Head of caudate nucleus (tissue), 42 donors: ENCODE measurements at regions not wholly inside any gene's neighbourhood (a gene's known extent, or its start where the extent isn't known, plus 50 kb on each side); places are given as distances from the start of the nearest gene placed in this dataset.
A peak's percentile ranks its signal among the peaks of the same experiment; 100 is the strongest.
"Not testable (repeated sequence)": the region's sequence is repeated elsewhere in the genome, so short reads cannot be mapped to it uniquely, and the experiment has no call there.

ENCODE experiments used
- DNase-seq, 42 donors: peaks; one replicate each; pipeline versions ENCODE4 v3.0.0 to v3.0.0-alpha.2; 2020 to 2021; ENCODE audit warnings: mixed read lengths in 7 of 42
- intact Hi-C: fragments of 100-400 bp; cut with DNase I; formaldehyde crosslinking; loops from one replicate; pipeline ENCODE4 v1.15.0; 2022

DNA sequence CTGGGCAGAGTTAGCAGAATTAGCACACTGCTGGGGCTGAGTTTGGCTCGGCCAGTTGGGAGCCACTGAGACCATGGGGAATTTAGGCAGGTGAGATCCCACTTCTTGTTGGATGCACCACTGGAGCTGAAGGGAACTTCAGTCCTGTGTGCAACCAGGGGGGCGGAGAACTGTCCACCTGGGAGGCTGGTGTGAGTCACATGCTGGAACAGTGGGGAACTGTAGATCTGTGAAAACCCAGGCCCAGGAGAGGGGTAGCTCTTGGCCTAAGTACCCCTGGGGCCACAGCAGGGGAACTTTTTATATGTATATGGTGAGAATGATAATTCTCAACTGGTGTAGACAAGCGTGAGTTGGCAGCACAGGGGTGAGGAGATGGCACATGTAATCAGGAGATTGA is 237.5 kb upstream of the KIF2A start:
- intact Hi-C loops: no loop called here

GRCh38 chr5:62077387-62077786 is 228.6 kb upstream of the KIF2A start:
- intact Hi-C loops: no loop called here
- DNase-seq: no peak

More for the DNA sequence above, 237.5 kb upstream of the KIF2A start:
- no peak for DNase-seq

- no peak for DNase-seq
- intact Hi-C loops: no loop called here
These were observed 228.0 kb upstream of the KIF2A start for GRCh38 chr5:62077823-62078550.

- intact Hi-C loops: no loop called here
- no peak for DNase-seq
These were observed 223.6 kb upstream of the KIF2A start for GRCh38 chr5:62082370-62082801.

DNA sequence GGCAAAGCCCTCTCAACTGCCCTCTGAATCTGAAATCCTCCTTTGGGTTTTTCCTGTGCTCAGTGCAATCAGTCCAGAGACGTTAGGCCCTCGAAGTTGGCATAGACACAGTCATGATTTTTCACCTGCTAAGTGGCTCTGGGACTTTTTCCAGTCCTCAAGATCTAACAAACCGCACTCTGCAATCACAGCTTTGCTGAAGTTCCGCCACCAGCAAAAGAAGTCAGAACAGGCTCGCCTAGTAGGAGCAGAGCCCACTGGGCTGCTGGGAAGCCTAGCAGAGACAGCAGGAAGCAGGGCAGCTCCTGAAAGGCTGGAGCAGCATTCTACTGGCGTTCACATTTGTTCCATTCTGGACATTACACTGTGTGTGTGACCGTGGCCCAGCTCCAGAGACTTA is 222.8 kb upstream of the KIF2A start:
- DNase-seq: peak in 2 of 42 donors; percentile 4 to 8
- intact Hi-C loops: no loop called here

DNA sequence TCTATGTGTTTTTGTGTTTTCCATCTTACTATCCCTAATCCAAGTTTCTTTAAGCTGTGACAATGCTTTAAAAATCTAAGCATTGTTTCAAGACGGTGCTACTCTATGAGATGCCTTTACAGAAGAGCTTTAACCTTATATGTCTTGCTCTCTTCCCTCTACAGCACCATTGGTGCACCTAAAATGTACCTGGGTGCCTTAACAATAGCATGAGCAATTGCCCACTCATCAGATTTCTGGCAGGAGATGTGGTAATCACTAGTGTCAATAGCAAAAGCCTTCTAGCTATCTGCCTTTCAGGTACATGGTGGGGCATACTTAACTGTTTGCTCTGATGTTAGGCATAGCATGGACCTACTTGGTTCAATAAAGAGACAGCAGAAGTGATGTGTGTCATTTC is 222.3 kb upstream of the KIF2A start:
- intact Hi-C loops: no loop called here
- no peak for DNase-seq

DNA sequence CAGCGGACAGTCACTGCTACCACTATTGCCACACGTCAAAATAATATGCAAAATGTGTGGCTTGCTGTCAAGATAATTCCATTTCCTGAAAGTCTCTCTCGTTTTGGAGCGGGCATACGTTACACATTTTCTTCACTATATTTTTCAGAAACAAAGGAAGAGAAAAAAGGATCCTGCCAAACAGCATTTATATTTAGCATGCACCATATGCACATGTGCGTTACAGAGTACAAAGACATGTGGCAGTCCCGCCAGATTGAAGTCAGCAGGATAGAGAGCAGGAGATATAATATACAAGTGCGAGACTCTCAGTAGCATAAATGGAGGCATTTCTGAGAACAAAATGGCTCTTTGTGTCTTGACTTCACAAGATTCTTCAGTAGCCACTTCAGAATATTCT is 221.6 kb upstream of the KIF2A start:
- DNase-seq: no peak

GRCh38 chr5:62090953-62091352 is 215.1 kb upstream of the KIF2A start:
- intact Hi-C loops: no loop called here
- no peak for DNase-seq

More for the DNA sequence above, 221.6 kb upstream of the KIF2A start:
- intact Hi-C loops: no loop called here

DNA sequence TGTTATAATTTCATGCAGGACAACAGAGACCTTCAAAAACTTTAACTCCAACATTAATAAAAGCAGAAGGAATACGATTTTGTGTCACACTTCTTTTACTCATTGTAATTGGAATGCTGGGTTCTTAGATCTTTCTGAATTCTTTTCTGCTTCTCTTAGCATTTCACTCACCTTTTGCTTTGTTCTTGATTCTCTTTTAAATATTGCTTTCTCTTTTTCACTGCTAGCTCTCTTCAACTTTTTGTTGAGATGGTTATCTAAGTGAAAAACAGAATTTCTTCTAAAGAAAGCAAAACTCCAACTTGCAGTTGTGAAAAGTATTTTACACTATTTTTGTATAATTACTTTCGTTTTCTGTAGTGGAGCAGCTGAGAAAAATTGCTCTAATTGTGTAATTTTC is 212.6 kb upstream of the KIF2A start:
- no peak for DNase-seq
- intact Hi-C loops: no loop called here

GRCh38 chr5:62093976-62094375 is 212.0 kb upstream of the KIF2A start:
- intact Hi-C loops: no loop called here
- DNase-seq: peak; percentile 16 to 81 (median 54)

DNA sequence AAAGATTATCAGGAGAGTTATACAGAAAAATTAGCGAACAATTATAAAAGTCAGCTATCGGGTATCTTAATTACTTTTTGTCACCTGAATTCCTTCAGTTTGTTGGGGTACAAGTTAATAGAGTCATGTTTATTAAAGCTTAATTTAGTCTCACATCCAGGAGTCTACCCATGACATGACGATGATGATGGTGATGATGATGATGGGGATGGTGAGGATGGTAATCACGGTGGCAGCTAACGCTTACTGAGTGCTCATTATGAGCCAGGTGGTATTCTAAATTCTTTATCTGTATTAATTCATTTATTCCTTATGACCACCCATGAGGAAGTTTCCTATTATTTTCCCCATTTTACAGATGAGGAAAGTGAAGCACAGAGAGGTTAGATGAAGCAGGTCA is 208.6 kb upstream of the KIF2A start:
- no peak for DNase-seq
- intact Hi-C loops: no loop called here

GRCh38 chr5:62100201-62100600 is 205.8 kb upstream of the KIF2A start:
- intact Hi-C loops: no loop called here
- DNase-seq: no peak

GRCh38 chr5:62103863-62104262 is 202.1 kb upstream of the KIF2A start:
- intact Hi-C loops, DNase-seq: not testable (repeated sequence)

- no peak for DNase-seq
- intact Hi-C loops: no loop called here
These were observed 194.6 kb upstream of the KIF2A start for GRCh38 chr5:62111428-62111827.

DNA sequence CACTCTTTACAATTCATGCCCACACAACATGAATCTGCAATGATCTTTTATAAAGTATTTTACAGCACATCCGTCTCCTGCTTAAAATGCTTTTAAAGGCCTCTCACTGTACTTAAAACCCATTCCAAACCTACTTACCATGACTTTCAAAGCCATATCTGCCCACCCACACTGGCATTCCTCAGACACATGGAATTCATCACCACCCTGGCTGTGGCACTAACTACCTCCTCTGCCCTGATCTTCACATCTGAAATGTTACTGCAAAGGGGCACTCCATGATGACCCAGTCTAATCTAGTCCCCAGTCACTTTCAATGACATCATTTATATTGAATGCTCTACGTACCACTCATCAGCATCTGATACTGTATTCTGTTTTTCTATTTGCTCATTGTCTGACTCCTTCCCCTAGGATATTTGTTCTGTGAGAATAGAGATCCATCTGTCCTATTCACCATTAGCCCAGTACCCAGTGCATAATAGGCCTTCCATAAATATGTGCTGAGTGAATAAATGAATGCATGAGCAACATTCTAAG is 193.2 kb upstream of the KIF2A start:
- intact Hi-C loops: no loop called here
- DNase-seq: no peak

- no peak for DNase-seq
- intact Hi-C loops: no loop called here
These were observed 191.0 kb upstream of the KIF2A start for GRCh38 chr5:62115014-62115413.

DNA sequence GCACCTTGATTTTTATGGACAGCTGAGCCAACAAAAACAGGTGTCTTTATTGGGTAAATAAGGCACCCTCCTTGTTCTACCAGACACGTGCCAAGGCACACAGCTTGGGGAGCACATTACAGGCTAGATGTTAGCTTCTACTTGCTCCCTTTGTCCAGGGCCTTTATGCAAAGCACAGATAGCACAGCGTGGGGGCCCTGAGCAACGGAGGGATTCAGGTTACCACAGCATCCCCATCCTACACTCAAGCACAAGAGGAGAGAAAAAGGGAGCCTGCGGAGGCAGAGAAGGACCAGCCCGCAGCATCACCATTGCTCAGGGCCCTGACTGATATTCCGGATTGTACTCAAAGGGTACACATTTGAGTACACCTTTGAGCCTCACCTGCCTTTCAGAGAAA is 181.7 kb upstream of the KIF2A start:
- DNase-seq: no peak
- intact Hi-C loops: no loop called here

DNA sequence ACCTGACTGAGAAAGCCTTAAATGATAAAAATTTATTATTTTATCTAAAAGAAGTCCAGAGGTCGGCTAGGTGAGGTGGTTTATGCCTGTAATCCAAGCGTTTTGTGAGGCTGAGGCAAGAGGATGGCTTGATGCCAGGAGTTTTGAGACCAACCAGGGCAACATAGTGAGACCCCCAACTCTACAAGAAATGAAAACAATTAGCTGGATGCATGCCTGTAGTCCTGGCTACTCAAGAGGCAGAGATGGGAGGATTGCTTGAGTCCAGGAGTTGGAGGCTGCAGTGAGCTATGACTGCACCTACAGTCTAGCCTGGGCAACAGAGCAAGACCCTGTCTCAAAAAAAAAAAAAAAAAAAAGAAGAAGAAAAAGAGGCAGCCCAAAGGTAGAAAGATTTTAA is 179.9 kb upstream of the KIF2A start:
- no peak for DNase-seq
- intact Hi-C loops: no loop called here

DNA sequence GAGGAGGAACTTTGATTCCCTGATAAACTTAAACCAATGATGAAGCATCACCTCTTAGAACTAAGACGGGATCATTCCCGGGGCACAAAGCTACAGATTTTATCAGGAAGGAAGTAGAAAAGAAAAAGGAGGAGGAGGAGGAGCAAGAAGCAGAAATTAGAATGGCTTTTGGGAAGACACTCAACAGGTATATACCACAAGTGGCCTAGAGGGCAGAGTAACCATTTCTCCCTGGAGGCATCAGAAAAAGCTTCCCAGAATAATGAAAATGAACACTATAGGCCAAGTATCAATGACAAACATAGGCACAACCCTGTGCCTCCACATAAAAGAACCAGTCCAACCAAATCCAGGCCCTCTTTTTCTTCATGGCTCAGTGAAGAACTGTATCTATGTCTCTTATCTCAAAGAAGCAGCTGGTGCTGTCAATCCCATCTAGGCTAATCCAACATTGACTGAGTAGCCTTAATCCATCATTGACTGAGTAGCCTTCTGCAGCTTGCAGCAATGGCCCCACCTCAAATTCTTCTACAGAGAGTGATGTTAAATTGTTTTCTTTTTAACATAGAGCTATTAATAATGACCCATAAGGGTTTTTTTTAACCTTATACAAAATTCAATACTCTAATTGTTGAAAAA is 178.8 kb upstream of the KIF2A start:
- DNase-seq: no peak
- intact Hi-C loops: no loop called here

- no peak for DNase-seq
- intact Hi-C loops: no loop called here
These were observed 175.9 kb upstream of the KIF2A start for GRCh38 chr5:62130107-62130506.

GRCh38 chr5:62132276-62132675 is 173.7 kb upstream of the KIF2A start:
- no peak for DNase-seq
- intact Hi-C loops: no loop called here
